HG03439 (cell line): ENCODE measurements at regions not wholly inside any gene's neighbourhood (a gene's known extent, or its start where the extent isn't known, plus 50 kb on each side); places are given as distances from the start of the nearest gene placed in this dataset.
"Not testable (repeated sequence)": the region's sequence is repeated elsewhere in the genome, so short reads cannot be mapped to it uniquely, and the experiment has no call there.

ENCODE experiments used
- ATAC-seq: cut with Tn5 transposase; IDR thresholded peaks from one replicate; pipeline ENCODE4 v1.9.1; 2021; ENCODE audit warnings: mild to moderate bottlenecking, moderate library complexity; ENCODE audit not compliant: unreplicated experiment

- ATAC-seq = no peak
Observed at GRCh38 chr4:11698033-11698432, 269.3 kb upstream of the HS3ST1 start.

GRCh38 chr4:11693693-11694092 lies 265.0 kb upstream of the HS3ST1 start:
- ATAC-seq = no peak

GRCh38 chr4:11691236-11691635 lies 262.5 kb upstream of the HS3ST1 start:
- ATAC-seq = no peak

- no peak for ATAC-seq
Observed at GRCh38 chr4:11687727-11688126, 259.0 kb upstream of the HS3ST1 start.

GRCh38 chr4:11685481-11685880 lies 256.8 kb upstream of the HS3ST1 start:
- no peak for ATAC-seq

- ATAC-seq = no peak
Observed at GRCh38 chr4:11675051-11675800, 246.5 kb upstream of the HS3ST1 start.

- no peak for ATAC-seq
Observed at GRCh38 chr4:11670304-11670703, 241.6 kb upstream of the HS3ST1 start.

- ATAC-seq = no peak
Observed at GRCh38 chr4:11669156-11669555, 240.5 kb upstream of the HS3ST1 start.

- ATAC-seq = no peak
Observed at GRCh38 chr4:11663114-11663513, 234.4 kb upstream of the HS3ST1 start.

GRCh38 chr4:11650801-11651596 lies 222.3 kb upstream of the HS3ST1 start:
- no peak for ATAC-seq

- ATAC-seq = no peak
Observed at GRCh38 chr4:11647433-11647832, 218.7 kb upstream of the HS3ST1 start.

- ATAC-seq = not testable (repeated sequence)
Observed at GRCh38 chr4:11643081-11643480, 214.4 kb upstream of the HS3ST1 start.

- no peak for ATAC-seq
Observed at GRCh38 chr4:11640584-11640983, 211.9 kb upstream of the HS3ST1 start.

- no peak for ATAC-seq
Observed at GRCh38 chr4:11636551-11636950, 207.9 kb upstream of the HS3ST1 start.

- ATAC-seq = no peak
Observed at GRCh38 chr4:11636031-11636430, 207.3 kb upstream of the HS3ST1 start.

- ATAC-seq = no peak
Observed at GRCh38 chr4:11635342-11635741, 206.6 kb upstream of the HS3ST1 start.

GRCh38 chr4:11634283-11634682 lies 205.6 kb upstream of the HS3ST1 start:
- ATAC-seq = no peak

GRCh38 chr4:11633430-11633829 lies 204.7 kb upstream of the HS3ST1 start:
- no peak for ATAC-seq

- no peak for ATAC-seq
Observed at GRCh38 chr4:11632483-11632882, 203.8 kb upstream of the HS3ST1 start.

GRCh38 chr4:11632025-11632424 lies 203.3 kb upstream of the HS3ST1 start:
- ATAC-seq = no peak

GRCh38 chr4:11631416-11631815 lies 202.7 kb upstream of the HS3ST1 start:
- ATAC-seq = no peak

GRCh38 chr4:11628093-11628725 lies 199.5 kb upstream of the HS3ST1 start:
- ATAC-seq = no peak
